Spleen (tissue), 11 donors: ENCODE measurements at regions not wholly inside any gene's neighbourhood (a gene's known extent, or its start where the extent isn't known, plus 50 kb on each side); places are given as distances from the start of the nearest gene placed in this dataset.

Experiments used
- DNase-seq: peaks from one replicate; pipeline ENCODE4 v3.0.0-alpha.2; 2020
- H3K27ac ChIP-seq, 8 donors: fragments of 200-600 bp; sonication (generic) in 7 of 8; 1 replicate in 4 of 8; 2 replicates in 4 of 8; pipeline versions ENCODE4 v1.5.0 to v1.8.0; 2016 to 2021; ENCODE audit warnings: inconsistent platforms in 4 of 8, mild to moderate bottlenecking in 4 of 8, moderate library complexity in 1 of 8
- H3K27me3 ChIP-seq, 7 donors: fragments of 200-600 bp; sonication (generic) in 6 of 7; replicated peaks in 1 of 7; 1 replicate in 4 of 7; 2 replicates in 3 of 7; pipeline versions ENCODE4 v1.5.0 to v1.8.0; 2016 to 2021; ENCODE audit warnings: inconsistent platforms in 3 of 7, mild to moderate bottlenecking in 1 of 7
- H3K36me3 ChIP-seq, 6 donors: fragments of 200-600 bp; sonication (generic) in 5 of 6; 1 replicate in 4 of 6; 2 replicates in 2 of 6; pipeline versions ENCODE4 v1.5.0 to v1.8.0; 2016 to 2021; ENCODE audit warnings: inconsistent platforms in 2 of 6
- H3K4me1 ChIP-seq, 6 donors: fragments of 200-600 bp; sonication (generic) in 5 of 6; 1 replicate in 3 of 6; 2 replicates in 3 of 6; pipeline versions ENCODE4 v1.5.0 to v1.8.0; 2016 to 2021; ENCODE audit warnings: inconsistent platforms in 3 of 6
- H3K4me3 ChIP-seq, 8 donors: fragments of 200-600 bp; sonication (generic) in 7 of 8; 1 replicate in 4 of 8; 2 replicates in 4 of 8; pipeline versions ENCODE4 v1.5.0 to v1.8.0; 2016 to 2021; ENCODE audit warnings: inconsistent platforms in 4 of 8, mild to moderate bottlenecking in 4 of 8, moderate library complexity in 2 of 8
- H3K9me3 ChIP-seq, 8 donors: fragments of 200-600 bp; sonication (generic) in 7 of 8; 1 replicate in 4 of 8; 2 replicates in 4 of 8; pipeline versions ENCODE4 v1.5.0 to v1.8.0; 2016 to 2021; ENCODE audit warnings: inconsistent platforms in 4 of 8
- POLR2A ChIP-seq, 3 donors: fragments of 450-650 bp; IDR thresholded peaks; one replicate each; pipeline ENCODE4 v1.5.1; 2017; ENCODE audit warnings: antibody characterized with exemption in 3 of 3, mild to moderate bottlenecking in 1 of 3
- POLR2AphosphoS5 ChIP-seq, 3 donors: sonication (generic); formaldehyde crosslinking; IDR thresholded peaks; one replicate each; pipeline ENCODE4 v1.5.1; 2017; ENCODE audit warnings: antibody characterized with exemption in 3 of 3
- WGBS, 5 donors: extraction: QIAGEN DNeasy Blood & Tissue Kit in 3 of 5; methylation state at CpG; one replicate each; pipeline versions ENCODE4 v1.1.5 to v1.1.7; 2013 to 2018; 5-methylcytosine and 5-hydroxymethylcytosine counted together
- intact Hi-C: fragments of 100-400 bp; cut with DNase I; formaldehyde crosslinking; loops from one replicate; pipeline ENCODE4 v1.15.0; 2023; ENCODE audit warnings: low total_unique reads
- TF ChIP-seq, protein P1 (sequence below), 11 experiments: fragments of 200-600 bp in 7 of 11; fragments of 450-650 bp in 4 of 11; sonication (generic) in 4 of 11; IDR thresholded peaks in 8 of 11; conservative IDR thresholded peaks in 3 of 11; 1 replicate in 7 of 11; 2 replicates in 4 of 11; pipeline versions ENCODE4 v1.4.0 to v1.8.0; 2016 to 2021; ENCODE audit warnings: antibody characterized with exemption in 11 of 11, inconsistent platforms in 4 of 11, mild to moderate bottlenecking in 1 of 11
- donor health status: healthy with polysubstance abuse.
- donor health status: DM: no; HTN: no; CAD: no; lungs with moderate emphysema.
- donor health status: DM: no; HTN: no; CAD: no.
- donor health status: Bipolar disorder and iron deficiency.
- donor health status: healthy.
- donor health status: DM: no; HTN: no; CAD: no.
- donor health status: DM: yes; HTN: yes; CAD: no.

DNA sequence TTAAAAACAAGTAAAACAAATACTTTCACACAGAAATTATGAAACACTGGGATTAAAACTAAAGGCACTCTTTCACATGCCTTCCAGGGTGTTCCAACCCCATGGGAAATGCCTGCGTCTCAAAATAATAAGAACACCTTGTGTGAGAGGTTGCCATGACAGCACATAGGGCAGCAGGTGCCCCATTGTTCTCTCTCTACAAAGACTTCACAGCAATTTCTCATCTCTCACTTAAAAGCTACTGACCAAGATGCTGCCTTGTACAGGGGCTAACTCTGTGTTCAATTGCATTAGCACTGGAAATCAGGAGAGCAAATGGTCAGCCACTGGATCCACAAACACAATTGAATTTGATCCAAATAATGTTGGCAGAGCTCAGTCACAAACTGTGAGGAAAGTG lies 102.5 kb upstream of the GALNTL6 start:
- Histone ChIP-seq H3K9me3 (peaks cover 0 to 12% (median 11%) of the 10 kb centered on the region in 8 donors), H3K4me3 (no peak overlapping the region), H3K36me3 (no peaks in the 10 kb centered on the region), H3K27ac (no peak overlapping the region), H3K27me3 (no peaks in the 10 kb centered on the region), H3K4me1 (no peaks in the 10 kb centered on the region)
- WGBS, 5 donors, result 87 to 92% (median 91%) methylated on average over 1 of the region's 1 CpG
- DNase-seq, result no peak
- intact Hi-C loops, result no loop called here
- TF ChIP-seq POLR2AphosphoS5 (IDR thresholded peaks at IDR 0.05) (no peak), POLR2A (IDR thresholded peaks at IDR 0.05) (no peak)
- TF ChIP-seq, protein P1, sequence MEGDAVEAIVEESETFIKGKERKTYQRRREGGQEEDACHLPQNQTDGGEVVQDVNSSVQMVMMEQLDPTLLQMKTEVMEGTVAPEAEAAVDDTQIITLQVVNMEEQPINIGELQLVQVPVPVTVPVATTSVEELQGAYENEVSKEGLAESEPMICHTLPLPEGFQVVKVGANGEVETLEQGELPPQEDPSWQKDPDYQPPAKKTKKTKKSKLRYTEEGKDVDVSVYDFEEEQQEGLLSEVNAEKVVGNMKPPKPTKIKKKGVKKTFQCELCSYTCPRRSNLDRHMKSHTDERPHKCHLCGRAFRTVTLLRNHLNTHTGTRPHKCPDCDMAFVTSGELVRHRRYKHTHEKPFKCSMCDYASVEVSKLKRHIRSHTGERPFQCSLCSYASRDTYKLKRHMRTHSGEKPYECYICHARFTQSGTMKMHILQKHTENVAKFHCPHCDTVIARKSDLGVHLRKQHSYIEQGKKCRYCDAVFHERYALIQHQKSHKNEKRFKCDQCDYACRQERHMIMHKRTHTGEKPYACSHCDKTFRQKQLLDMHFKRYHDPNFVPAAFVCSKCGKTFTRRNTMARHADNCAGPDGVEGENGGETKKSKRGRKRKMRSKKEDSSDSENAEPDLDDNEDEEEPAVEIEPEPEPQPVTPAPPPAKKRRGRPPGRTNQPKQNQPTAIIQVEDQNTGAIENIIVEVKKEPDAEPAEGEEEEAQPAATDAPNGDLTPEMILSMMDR (IDR thresholded peaks at IDR 0.05 in 8 of 11, conservative IDR thresholded peaks at IDR 0.05 in 3 of 11), result no peak

DNA sequence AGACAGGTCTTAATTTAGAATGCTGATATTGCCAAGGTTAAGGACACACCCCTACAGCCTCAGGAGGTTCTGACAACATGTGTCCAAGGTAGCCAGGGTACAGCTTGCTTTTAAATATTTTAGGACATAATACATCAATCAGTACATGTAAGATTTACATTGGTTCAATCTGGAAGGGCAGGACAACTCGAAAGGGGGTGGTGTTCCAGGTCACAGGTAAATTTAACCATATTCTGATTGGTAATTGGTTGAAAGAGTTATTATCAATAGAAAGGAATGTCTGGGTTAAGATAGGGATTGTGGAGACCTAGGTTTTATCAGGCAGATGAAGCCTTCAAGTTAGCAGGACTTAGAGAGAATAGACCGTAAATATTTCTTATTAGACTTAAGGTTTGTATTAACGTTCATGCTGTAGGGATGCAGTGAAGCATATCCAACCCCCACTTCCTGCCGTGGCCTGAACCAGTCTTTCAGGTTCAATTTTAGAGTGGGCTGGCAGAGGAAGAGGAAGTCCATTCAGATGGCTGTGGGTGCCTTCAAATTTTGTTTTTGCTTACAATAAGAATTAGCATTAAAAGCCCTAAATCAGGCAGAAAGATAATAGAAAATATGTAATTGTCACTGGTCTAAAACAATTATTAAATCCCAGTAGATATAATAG lies 136.5 kb upstream of the GALNTL6 start:
- WGBS, 5 donors, result 27 to 38% (median 31%) methylated on average over 4 of the region's 4 CpGs
- Histone ChIP-seq H3K27me3 (no peaks in the 10 kb centered on the region), H3K36me3 (no peaks in the 10 kb centered on the region), H3K27ac (no peak overlapping the region), H3K4me1 (peaks cover 0 to 16% (median 0%) of the 10 kb centered on the region in 6 donors), H3K4me3 (no peak overlapping the region), H3K9me3 (no peaks in the 10 kb centered on the region)
- no peak for DNase-seq
- intact Hi-C loops, result no loop called here
- TF ChIP-seq POLR2AphosphoS5 (IDR thresholded peaks at IDR 0.05), result no peak
- TF ChIP-seq, protein P1 (IDR thresholded peaks at IDR 0.05 in 8 of 11, conservative IDR thresholded peaks at IDR 0.05 in 3 of 11), result no peak
- no peak for TF ChIP-seq POLR2A (IDR thresholded peaks at IDR 0.05)

DNA sequence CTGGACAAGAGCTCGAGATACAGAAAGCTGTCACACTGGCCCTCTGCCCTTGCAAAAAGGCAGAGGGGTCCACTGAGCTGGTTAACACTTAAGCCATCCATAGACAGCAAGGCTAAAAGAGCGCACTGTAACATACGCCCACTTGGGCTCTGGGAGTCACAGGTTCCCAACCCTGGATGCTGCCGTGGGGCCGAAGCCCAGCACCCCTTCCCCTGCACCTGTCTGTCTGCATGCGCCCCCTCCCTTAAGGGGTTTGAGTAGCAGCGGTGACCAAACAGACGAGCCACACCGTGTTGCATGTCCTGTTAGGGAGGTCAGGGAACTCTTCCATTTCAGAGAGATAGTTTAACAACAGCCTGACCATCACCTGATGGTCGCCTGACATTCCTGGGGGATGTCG lies 138.4 kb upstream of the GALNTL6 start:
- intact Hi-C loops, result no loop called here
- WGBS, 5 donors, result 87 to 97% (median 93%) methylated on average over 9 to 11 of the region's 11 CpGs
- H3K9me3 ChIP-seq, result no peaks in the 10 kb centered on the region
- no peak for DNase-seq
- TF ChIP-seq, protein P1 (IDR thresholded peaks at IDR 0.05 in 8 of 11, conservative IDR thresholded peaks at IDR 0.05 in 3 of 11), result no peak
- TF ChIP-seq POLR2AphosphoS5 (IDR thresholded peaks at IDR 0.05) (no peak), POLR2A (IDR thresholded peaks at IDR 0.05) (no peak)
- peaks cover 0 to 16% (median 0%) of the 10 kb centered on the region in 6 donors for H3K4me1 ChIP-seq
- no peak overlapping the region for H3K27ac ChIP-seq
- H3K4me3 ChIP-seq, result no peak overlapping the region
- H3K36me3 ChIP-seq, result no peaks in the 10 kb centered on the region
- H3K27me3 ChIP-seq, result no peaks in the 10 kb centered on the region

DNA sequence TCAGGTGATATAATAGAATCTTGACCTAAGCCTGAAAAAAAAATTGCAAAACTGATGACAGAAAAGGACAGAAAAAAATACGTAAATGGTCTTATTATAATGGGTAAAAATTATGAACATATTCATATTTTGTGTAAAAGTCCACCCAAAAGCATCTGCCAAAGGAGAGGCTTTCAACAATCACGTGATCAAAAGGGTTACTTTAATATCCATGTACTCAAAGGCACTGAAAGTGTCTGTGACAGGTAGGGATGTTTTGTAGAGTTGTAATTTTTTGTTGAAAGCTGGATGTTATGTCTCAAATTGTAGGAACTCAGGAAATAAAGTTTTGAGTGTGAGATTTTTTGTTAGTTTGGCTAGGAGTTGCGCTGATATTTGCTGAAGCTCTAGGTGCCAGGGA lies 144.8 kb upstream of the GALNTL6 start:
- no peaks in the 10 kb centered on the region for H3K9me3 ChIP-seq
- intact Hi-C loops, result no loop called here
- H3K36me3 ChIP-seq, result no peaks in the 10 kb centered on the region
- no peak for DNase-seq
- H3K4me1 ChIP-seq, result no peaks in the 10 kb centered on the region
- TF ChIP-seq, protein P1 (IDR thresholded peaks at IDR 0.05 in 8 of 11, conservative IDR thresholded peaks at IDR 0.05 in 3 of 11), result no peak
- TF ChIP-seq POLR2AphosphoS5 (IDR thresholded peaks at IDR 0.05), result no peak
- TF ChIP-seq POLR2A (IDR thresholded peaks at IDR 0.05), result no peak
- H3K27me3 ChIP-seq, result no peaks in the 10 kb centered on the region
- H3K27ac ChIP-seq, result no peak overlapping the region
- no peak overlapping the region for H3K4me3 ChIP-seq
- WGBS, 5 donors, result 80 to 88% (median 85%) methylated on average over 3 of the region's 3 CpGs
